T-helper 1 cell treated with Interleukin-12 subunit alpha and Interleukin-12 subunit beta and Interleukin-4 antibody, amounts not matched to agents 30 μg/mL and 1 μg/mL, for 36 hours (primary cell): ENCODE measurements at regions not wholly inside any gene's neighbourhood (a gene's known extent, or its start where the extent isn't known, plus 50 kb on each side); places are given as distances from the start of the nearest gene placed in this dataset.
"Not testable (repeated sequence)": the region's sequence is repeated elsewhere in the genome, so short reads cannot be mapped to it uniquely, and the experiment has no call there.

ENCODE experiments used
- H3K27ac Mint-ChIP-seq: one replicate; pipeline ENCODE4 v1.8.0; 2021; ENCODE audit warnings: mild to moderate bottlenecking, mixed read lengths
- H3K27me3 Mint-ChIP-seq: one replicate; pipeline ENCODE4 v1.8.0; 2021; ENCODE audit warnings: low read depth, mixed read lengths
- H3K36me3 Mint-ChIP-seq: one replicate; pipeline ENCODE4 v1.8.0; 2021; ENCODE audit warnings: low read depth, mixed read lengths
- H3K4me1 Mint-ChIP-seq: one replicate; pipeline ENCODE4 v1.8.0; 2021; ENCODE audit warnings: low read depth, mixed read lengths
- H3K4me3 Mint-ChIP-seq: one replicate; pipeline ENCODE4 v1.8.0; 2021; ENCODE audit warnings: mild to moderate bottlenecking, moderate library complexity, mixed read lengths
- H3K9me3 Mint-ChIP-seq: one replicate; pipeline ENCODE4 v1.8.0; 2021; ENCODE audit warnings: mixed read lengths

DNA sequence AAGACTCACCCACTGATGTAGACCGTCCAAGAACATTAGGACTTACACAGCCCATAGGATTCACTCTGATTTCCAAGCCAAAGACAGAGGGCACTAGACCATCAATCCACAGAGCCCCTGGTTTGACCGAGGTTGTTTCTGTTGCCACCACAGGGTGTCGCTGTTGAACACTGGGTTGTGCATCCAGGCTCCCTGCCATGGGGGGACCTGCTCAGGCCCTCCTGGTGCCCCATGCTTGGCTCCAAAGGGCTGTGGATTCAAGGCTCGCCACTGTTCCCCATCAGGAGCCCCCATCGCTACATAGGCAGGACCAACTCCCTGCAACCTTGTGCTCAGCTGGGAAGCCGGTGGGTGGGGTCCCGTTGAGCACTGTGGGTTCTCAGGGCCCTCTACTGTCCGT, 128.0 kb upstream of the ANO1 start:
- no peak overlapping the region for H3K27ac Mint-ChIP-seq
- H3K9me3 Mint-ChIP-seq: no peaks in the 10 kb centered on the region
- no peak overlapping the region for H3K4me3 Mint-ChIP-seq
- H3K27me3 Mint-ChIP-seq: no peaks in the 10 kb centered on the region
- H3K4me1 Mint-ChIP-seq: no peaks in the 10 kb centered on the region
- H3K36me3 Mint-ChIP-seq: no peaks in the 10 kb centered on the region

DNA sequence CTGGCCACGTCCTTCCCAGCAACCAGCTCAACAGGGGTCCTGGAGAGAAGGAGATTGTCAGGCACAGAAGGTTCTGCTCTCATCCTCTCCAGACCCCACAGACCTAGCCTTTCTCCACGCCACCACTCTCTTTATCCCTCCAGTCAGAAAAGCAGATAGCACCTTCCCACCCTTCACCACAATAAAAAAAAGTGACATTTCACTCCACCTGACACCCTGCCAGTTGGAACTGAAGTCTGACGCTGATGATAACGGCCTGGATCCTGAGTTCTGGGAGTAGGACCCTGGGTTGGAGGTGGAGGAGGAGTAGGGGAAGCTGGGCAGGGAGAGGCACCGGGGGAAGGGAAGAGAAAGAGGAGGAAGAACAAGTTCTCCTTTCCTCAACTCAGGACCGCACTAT, 127.5 kb upstream of the ANO1 start:
- Mint-ChIP-seq H3K4me1 (no peaks in the 10 kb centered on the region), H3K9me3 (no peaks in the 10 kb centered on the region), H3K27me3 (no peaks in the 10 kb centered on the region), H3K36me3 (no peaks in the 10 kb centered on the region), H3K4me3 (no peak overlapping the region), H3K27ac (no peak overlapping the region)

DNA sequence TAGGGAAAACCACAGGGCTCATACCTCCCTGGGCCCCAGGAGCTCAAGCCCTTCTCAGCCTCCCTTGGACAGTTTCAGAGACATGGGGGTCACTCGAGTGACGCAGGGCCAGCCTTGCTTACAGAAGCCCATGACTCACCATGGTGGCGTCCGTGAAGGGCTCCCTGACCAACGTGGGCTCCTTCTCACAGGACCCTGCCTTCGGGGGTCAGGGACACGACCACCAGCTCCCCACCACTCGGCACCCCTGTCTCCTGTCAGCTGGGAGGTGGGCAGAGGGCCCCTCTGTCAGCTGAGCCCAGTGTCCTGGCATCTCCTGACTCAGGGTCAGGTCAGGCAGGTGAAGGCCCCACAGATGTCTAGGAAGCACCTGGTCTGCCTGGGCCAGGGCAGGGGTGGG, 126.3 kb upstream of the ANO1 start:
- H3K4me3 Mint-ChIP-seq: no peak overlapping the region
- H3K27me3 Mint-ChIP-seq: no peaks in the 10 kb centered on the region
- no peaks in the 10 kb centered on the region for H3K4me1 Mint-ChIP-seq
- no peaks in the 10 kb centered on the region for H3K36me3 Mint-ChIP-seq
- H3K9me3 Mint-ChIP-seq: no peaks in the 10 kb centered on the region
- no peak overlapping the region for H3K27ac Mint-ChIP-seq

DNA sequence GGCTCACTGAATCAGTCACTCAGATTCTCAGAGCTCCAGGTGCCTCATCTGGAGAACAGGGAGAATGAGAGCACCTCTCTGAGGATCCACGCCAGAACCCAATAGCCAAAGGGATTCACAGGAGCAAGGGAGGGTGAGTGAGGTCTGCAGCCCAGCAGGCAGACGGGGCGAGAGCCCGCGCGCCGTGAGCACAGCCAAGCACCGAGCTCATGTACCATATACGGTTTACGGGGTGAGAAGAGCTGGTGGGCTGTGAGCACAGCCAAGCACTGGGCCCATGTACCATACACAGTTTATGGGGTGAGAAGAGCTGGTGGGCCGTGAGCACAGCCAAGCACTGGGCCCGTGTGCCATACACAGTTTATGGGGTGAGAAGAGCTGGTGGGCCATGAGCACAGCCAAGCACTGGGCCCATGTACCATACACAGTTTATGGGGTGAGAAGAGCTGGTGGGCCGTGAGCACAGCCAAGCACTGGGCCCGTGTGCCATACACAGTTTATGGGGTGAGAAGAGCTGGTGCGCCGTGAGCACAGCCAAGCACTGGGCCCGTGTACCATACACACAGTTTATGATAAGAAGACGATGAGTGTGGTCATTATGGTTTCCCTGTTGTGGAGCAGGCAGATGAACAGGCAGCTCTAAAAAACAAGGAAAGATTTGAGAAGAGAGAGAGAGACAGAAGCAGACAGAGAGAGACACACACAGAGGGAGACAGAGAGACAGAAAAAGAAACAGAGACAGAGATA, 125.7 kb upstream of the ANO1 start:
- H3K9me3 Mint-ChIP-seq, H3K27me3 Mint-ChIP-seq, H3K4me3 Mint-ChIP-seq, H3K4me1 Mint-ChIP-seq, H3K36me3 Mint-ChIP-seq, H3K27ac Mint-ChIP-seq: not testable (repeated sequence)

DNA sequence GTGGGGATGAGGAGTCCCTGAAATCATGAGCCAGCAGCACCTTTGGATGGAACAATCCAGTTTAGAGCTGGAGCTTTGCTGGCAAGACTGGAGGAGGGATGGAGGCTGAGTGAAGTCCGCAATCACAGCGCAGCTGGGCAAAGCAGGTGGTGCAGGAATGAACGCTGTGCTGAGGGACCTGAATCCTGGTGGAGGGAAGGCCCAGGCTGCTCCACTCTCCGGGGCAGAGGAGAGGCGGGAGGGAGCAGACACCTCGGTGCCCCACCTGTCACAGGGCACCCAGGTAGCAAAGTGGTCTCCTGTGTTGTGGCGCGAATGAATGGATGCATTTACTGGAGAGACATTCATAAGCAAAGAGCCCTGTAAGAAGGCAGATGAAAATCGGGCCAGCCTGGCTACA, 124.8 kb upstream of the ANO1 start:
- H3K9me3 Mint-ChIP-seq: no peaks in the 10 kb centered on the region
- no peak overlapping the region for H3K27ac Mint-ChIP-seq
- no peaks in the 10 kb centered on the region for H3K27me3 Mint-ChIP-seq
- H3K4me3 Mint-ChIP-seq: no peak overlapping the region
- H3K36me3 Mint-ChIP-seq: no peaks in the 10 kb centered on the region
- no peaks in the 10 kb centered on the region for H3K4me1 Mint-ChIP-seq

DNA sequence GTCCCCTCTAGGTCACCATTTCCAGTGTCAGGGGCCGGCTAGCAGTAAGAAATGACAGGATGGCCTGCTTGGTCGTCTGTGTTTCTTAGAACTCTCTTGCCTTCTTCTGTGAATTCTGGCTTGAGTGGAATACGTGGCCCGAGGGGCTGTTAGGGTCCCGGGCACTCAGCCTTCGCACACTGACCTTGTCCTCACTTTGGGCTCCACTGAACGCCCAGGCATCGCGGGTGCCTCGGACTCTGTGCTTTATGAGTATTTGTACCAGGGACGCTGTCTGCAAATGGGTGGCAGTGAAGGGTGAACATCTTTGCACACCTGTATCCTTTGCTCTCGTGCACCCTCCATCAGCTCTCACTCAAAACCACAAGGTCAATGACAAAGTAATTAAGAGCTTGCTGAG, 123.4 kb upstream of the ANO1 start:
- Mint-ChIP-seq H3K36me3 (no peaks in the 10 kb centered on the region), H3K4me3 (no peak overlapping the region), H3K9me3 (no peaks in the 10 kb centered on the region), H3K4me1 (no peaks in the 10 kb centered on the region), H3K27me3 (no peaks in the 10 kb centered on the region), H3K27ac (no peak overlapping the region)

DNA sequence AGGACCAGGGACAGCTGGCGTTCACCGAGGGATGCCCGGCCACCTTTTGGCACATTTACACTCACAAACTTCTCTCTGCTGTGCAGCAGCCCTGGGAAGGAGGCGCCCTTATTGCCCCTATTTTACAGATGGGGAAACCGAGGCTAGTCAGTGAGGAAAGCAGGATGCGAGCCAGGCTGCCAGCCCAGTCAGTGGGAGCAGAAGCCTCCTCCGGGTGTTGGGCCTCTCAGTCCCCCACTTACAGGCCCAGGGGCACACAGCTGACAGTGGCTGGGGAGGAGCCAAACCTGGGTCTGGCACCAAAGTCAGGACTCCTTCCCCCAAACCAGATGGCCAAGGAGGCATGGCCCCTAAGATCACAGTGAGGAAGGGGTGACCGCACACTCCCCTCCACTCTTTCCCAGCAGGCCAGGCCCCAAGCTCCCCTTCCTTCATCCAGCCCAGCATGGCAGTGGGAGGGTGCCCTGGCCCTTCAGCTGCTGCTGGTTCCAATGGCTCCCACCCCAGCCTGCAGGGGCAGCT, 121.4 kb upstream of the ANO1 start:
- Mint-ChIP-seq H3K36me3 (no peaks in the 10 kb centered on the region), H3K27me3 (no peaks in the 10 kb centered on the region), H3K4me1 (no peaks in the 10 kb centered on the region), H3K4me3 (no peak overlapping the region), H3K27ac (no peak overlapping the region), H3K9me3 (no peaks in the 10 kb centered on the region)

DNA sequence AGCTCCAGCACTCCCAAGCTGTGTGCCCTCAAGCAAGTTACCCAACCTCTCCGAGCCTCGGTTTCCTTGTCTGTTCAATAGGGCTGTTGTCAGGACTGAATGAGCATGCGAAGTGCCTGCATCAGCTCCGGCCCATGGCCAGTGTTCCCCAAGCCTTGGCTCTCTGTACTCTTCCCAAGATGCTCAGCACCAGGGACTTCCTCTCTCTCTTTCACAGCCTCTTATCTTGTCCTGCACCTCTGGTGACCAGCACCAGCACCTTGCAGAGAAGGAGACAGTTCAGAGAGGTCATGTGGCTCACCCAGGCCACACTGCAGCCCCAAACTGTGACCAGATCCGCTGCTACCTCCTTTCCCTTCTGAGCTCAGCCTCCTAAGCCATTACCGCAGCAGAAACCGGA, 120.3 kb upstream of the ANO1 start:
- no peaks in the 10 kb centered on the region for H3K36me3 Mint-ChIP-seq
- H3K9me3 Mint-ChIP-seq: no peaks in the 10 kb centered on the region
- no peaks in the 10 kb centered on the region for H3K4me1 Mint-ChIP-seq
- no peaks in the 10 kb centered on the region for H3K27me3 Mint-ChIP-seq
- no peak overlapping the region for H3K4me3 Mint-ChIP-seq
- H3K27ac Mint-ChIP-seq: no peak overlapping the region

DNA sequence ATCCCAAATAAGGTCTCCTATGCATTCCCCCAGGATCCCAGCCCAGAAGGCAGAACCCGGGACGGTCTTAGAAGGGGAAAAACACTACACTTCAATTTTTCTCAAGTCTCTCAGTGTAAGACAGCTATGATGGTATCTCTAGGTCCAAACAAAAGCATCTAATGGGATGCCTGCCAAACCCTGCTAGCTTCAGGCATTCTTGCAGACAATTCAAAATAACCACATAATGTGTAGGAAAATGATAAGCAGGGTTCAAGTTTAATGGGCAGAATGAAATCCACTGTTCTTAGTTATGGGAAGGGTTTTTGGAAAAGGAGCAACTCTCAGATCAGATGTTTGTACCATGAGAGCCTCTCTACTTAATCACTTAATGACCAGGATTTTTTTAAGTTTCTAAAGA, 119.8 kb upstream of the ANO1 start:
- Mint-ChIP-seq H3K36me3 (no peaks in the 10 kb centered on the region), H3K4me3 (no peak overlapping the region), H3K27me3 (no peaks in the 10 kb centered on the region), H3K27ac (no peak overlapping the region), H3K9me3 (no peaks in the 10 kb centered on the region), H3K4me1 (no peaks in the 10 kb centered on the region)

DNA sequence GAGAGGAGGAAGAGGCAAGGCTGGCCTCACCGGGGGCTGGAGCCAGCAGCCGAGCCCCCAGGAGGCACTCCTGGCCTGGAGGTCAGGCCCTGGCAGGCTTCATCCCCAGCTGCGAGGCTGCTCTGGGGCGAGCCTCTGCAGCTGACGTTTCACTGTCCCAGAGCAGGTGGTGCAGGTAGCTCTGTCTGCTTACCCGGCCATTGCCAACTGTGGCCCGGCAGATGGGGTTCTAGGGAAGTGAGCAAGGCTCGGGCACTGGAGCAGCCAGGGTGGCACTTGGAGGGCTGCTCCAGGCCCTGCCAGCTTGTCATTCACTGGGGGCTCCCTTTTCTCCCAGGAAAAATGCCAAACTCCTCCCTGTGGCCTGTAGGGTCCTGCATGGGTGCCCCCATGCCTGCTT, 118.7 kb upstream of the ANO1 start:
- no peaks in the 10 kb centered on the region for H3K36me3 Mint-ChIP-seq
- no peaks in the 10 kb centered on the region for H3K9me3 Mint-ChIP-seq
- no peak overlapping the region for H3K4me3 Mint-ChIP-seq
- H3K27ac Mint-ChIP-seq: no peak overlapping the region
- H3K27me3 Mint-ChIP-seq: no peaks in the 10 kb centered on the region
- H3K4me1 Mint-ChIP-seq: no peaks in the 10 kb centered on the region

DNA sequence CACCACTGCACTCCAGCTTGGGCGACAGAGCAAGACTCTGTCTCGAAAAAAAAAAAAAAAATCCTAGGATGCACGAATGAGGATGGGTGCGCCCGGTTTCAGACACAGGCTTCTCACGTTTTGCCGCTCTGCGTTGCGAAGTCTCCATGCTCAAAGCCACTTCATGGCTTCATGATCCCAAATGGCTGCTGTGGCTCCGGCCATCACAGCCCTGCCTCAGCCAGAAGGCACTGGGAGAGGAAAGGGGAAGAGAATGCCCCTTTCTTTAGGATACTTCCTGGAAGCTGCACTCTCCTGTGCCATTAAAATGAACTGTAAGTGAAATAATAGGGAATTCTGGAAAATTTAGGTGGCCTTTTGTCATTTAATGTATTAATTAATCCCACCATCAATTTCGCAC, 116.4 kb upstream of the ANO1 start:
- Mint-ChIP-seq H3K27me3 (no peaks in the 10 kb centered on the region), H3K4me1 (no peaks in the 10 kb centered on the region), H3K27ac (no peak overlapping the region), H3K4me3 (no peak overlapping the region), H3K36me3 (no peaks in the 10 kb centered on the region), H3K9me3 (no peaks in the 10 kb centered on the region)

DNA sequence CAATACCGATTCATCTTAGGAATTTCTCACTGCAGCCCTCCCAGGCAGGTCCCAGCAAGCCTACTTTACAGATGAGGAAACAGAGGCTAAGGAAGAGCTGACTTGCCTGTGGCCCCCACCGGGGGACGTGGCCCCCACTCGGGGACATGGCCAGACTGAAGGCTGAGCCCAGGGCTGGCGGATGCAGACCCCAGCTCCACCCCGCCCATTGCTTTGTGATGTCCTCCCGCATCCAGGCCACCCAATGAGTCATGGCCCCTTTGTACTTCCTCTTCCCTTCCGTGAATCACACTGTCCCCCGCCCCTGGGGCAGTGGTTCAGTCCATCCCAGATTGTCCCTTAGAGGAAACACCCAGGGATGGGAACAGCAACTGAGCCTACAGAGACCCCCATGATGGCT, 116.0 kb upstream of the ANO1 start:
- Mint-ChIP-seq H3K36me3 (no peaks in the 10 kb centered on the region), H3K4me1 (no peaks in the 10 kb centered on the region), H3K27me3 (no peaks in the 10 kb centered on the region), H3K4me3 (no peak overlapping the region), H3K9me3 (no peaks in the 10 kb centered on the region), H3K27ac (no peak overlapping the region)

DNA sequence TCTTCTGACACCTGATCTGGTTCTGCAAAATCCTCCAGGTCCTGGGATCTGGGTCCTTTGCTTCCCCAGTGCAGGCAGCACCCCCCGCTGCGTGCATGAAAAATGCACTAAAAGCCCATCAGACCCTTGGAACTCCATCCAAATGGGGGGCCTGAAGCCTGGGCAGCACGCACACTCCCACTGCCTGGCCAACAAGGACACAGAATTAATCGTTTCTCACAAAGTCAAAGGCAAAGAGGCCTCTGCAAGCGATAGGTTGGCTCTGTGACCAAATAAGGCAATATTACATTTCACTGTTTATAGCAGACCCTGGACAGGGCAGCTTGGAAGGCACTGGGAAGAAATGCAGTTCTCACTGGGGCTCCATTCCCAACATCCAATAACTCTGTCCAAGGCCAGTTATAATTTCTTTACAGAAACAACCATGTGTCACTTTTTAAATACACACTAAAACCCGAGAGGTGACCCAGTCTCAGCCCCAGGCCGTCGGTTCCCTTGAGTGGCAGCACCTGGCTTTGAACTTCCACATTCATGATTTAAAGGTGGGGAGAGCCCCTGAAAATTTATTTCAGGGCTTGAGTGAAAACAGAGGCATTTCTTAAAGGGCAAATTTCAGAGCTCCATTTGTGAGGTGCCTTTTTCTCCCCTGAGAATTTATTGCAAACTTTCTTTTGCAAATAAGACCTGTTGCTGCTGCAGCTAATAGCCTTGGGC, 114.4 kb upstream of the ANO1 start:
- Mint-ChIP-seq H3K27ac (no peak overlapping the region), H3K4me1 (no peaks in the 10 kb centered on the region)

DNA sequence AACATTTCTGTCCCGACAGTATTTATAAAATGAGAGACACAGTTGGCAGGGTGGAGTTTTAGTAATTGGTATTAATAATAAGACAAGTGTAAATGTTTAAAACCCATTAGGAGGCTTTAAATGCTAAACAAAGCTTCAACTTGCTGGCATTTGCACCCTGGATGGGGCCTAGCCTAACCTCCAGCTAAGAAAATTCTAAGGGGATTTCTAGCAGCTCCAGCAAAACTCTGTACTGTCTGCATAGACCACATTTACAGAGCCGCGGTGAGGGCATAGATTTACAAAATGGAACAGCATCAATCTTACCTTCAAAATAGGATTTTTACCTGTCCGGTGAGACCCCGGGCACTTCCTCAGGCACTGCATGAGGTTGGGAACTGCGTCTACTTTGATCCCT, 113.9 kb upstream of the ANO1 start:
- Mint-ChIP-seq H3K9me3 (no peaks in the 10 kb centered on the region), H3K27ac (no peak overlapping the region), H3K4me3 (no peak overlapping the region), H3K4me1 (no peaks in the 10 kb centered on the region), H3K27me3 (no peaks in the 10 kb centered on the region), H3K36me3 (no peaks in the 10 kb centered on the region)

More for the DNA sequence above, 114.4 kb upstream of the ANO1 start:
- no peak overlapping the region for H3K4me3 Mint-ChIP-seq
- no peaks in the 10 kb centered on the region for H3K27me3 Mint-ChIP-seq
- no peaks in the 10 kb centered on the region for H3K9me3 Mint-ChIP-seq
- no peaks in the 10 kb centered on the region for H3K36me3 Mint-ChIP-seq

DNA sequence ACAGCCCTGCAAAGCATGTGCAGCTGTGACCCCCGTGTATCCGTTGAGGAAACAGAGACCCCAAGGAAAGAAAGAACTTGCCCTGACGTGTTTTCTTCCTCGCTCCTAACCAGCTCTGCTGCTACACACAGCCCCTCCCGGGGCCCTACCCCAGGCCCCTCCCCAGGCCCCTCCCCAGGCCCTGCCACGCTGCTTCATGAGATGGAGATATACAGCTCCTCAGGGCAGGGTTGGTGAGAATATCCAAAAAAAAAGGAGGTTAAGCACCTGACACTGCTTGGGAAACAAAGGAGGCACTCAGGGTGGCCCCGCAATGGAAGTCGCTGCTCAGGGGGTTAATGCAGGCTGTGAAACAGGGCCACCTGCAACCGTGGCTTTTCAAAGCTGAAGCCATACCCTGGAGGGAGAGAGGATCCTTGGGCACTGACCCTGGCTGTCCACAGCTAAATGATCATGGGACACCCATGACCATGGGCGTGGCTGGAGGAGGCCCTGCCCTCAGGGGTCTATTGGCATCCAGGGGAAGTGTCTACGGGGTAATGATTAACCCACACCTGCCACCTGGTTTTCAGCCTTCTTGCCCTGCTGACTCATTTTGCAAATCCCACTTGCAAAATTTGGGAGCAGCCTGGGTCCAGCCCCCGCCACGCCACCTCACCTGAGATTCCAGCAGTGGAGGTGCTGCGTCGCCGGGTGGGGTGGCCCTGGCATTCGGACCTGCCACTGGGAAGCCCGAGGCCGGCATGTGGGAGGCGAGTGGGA, 112.1 kb upstream of the ANO1 start:
- H3K27me3 Mint-ChIP-seq: no peaks in the 10 kb centered on the region
- no peak overlapping the region for H3K4me3 Mint-ChIP-seq
- no peaks in the 10 kb centered on the region for H3K9me3 Mint-ChIP-seq
- H3K36me3 Mint-ChIP-seq: no peaks in the 10 kb centered on the region
- no peak overlapping the region for H3K27ac Mint-ChIP-seq
- peaks cover 7% of the 10 kb centered on the region for H3K4me1 Mint-ChIP-seq
